K562 (cell line): ENCODE measurements at regions not wholly inside any gene's neighbourhood (a gene's known extent, or its start where the extent isn't known, plus 50 kb on each side); places are given as distances from the start of the nearest gene placed in this dataset.
A peak's percentile ranks its signal among the peaks of the same experiment; 100 is the strongest.

Source experiments
- ATAC-seq: fragments of 200-7000 bp; cut with Tn5 transposase; 3 replicates; pipeline ENCODE4 v1.9.1; 2020; ENCODE audit warnings: moderate library complexity
- BruUV-seq: library from RNA; stranded (reverse); fragments of 400-500 nt; replicated peaks from 2 replicates; lab custom pipeline; 2021; lab: Mats Ljungman, UMichigan
- CTCF ChIA-PET: fragments of 300-600 bp; formaldehyde crosslinking; extraction: SDS; loops from one replicate; lab custom pipeline; 2021; ENCODE audit warnings: low intra/inter-chr PET ratio; lab: Yijun Ruan, JAX
- POLR2A ChIA-PET: fragments of 300-600, 350-650 bp; sonication (Branson Sonifier 250); formaldehyde crosslinking; extraction: SDS; loops from one replicate; lab custom pipeline; 2021; ENCODE audit warnings: antibody characterized with exemption, inconsistent platforms; lab: Yijun Ruan, JAX
- DNase-seq, 4 experiments: peaks; one replicate each; pipeline versions ENCODE4 v3.0.0 to v3.0.0-alpha.2; 2011 to 2018; ENCODE audit warnings: low spot score in 3 of 4, mixed read lengths in 3 of 4; ENCODE audit errors: extremely low read depth in 1 of 4
- FAIRE-seq: peaks from 2 replicates; lab custom pipeline; 2011; peaks lifted over from hg19 to GRCh38; lab: Jason Lieb, UNC
- H2AFZ ChIP-seq: 2 replicates; pipeline ENCODE4 v1.6.0; 2011; ENCODE audit warnings: low read depth, low read length, control low read depth, inconsistent platforms
- H3K27ac ChIP-seq: fragments of 200-600 bp; 3 replicates; pipeline ENCODE4 v1.8.0; 2011; ENCODE audit warnings: low read depth, mild to moderate bottlenecking, control low read depth, inconsistent platforms, low read length, moderate library complexity, mixed read lengths; ENCODE audit errors: extremely low read depth
- H3K27me3 ChIP-seq, 2 experiments: fragments of 300-600 bp in 1 of 2; 2 replicates in 1 of 2; 3 replicates in 1 of 2; pipeline versions ENCODE4 v1.6.0 to v1.8.0; 2011; ENCODE audit warnings: inconsistent platforms in 2 of 2, low read length in 2 of 2, mild to moderate bottlenecking in 1 of 2, mixed read lengths in 1 of 2, moderate library complexity in 1 of 2; ENCODE audit not compliant: control insufficient read depth in 2 of 2, insufficient read depth in 2 of 2
- H3K36me3 ChIP-seq: fragments of 300-600 bp; 3 replicates; pipeline ENCODE4 v1.8.0; 2011; ENCODE audit warnings: mild to moderate bottlenecking, low read length, inconsistent platforms; ENCODE audit not compliant: control insufficient read depth, insufficient read depth
- H3K4me1 ChIP-seq, 2 experiments: fragments of 200-600 bp in 1 of 2; replicated peaks in 1 of 2; 2 replicates in 1 of 2; 3 replicates in 1 of 2; pipeline versions ENCODE4 v1.5.1 to v1.8.0; 2011; ENCODE audit warnings: inconsistent platforms in 2 of 2, low read length in 2 of 2, mild to moderate bottlenecking in 1 of 2, mixed read lengths in 1 of 2, moderate library complexity in 1 of 2; ENCODE audit not compliant: control insufficient read depth in 2 of 2, insufficient read depth in 2 of 2
- H3K4me2 ChIP-seq: 2 replicates; pipeline ENCODE4 v1.6.1; 2011; ENCODE audit warnings: low read length, control low read depth, inconsistent platforms, mixed read lengths; ENCODE audit not compliant: insufficient read depth
- H3K4me3 ChIP-seq: fragments of 200-600 bp; sonication (generic), shearing (Covaris generic); 2 replicates; pipeline ENCODE4 v1.5.1; 2016; ENCODE audit warnings: control low read depth, inconsistent platforms
- H3K79me2 ChIP-seq: fragments of 200-600 bp; 3 replicates; pipeline ENCODE4 v1.8.0; 2011; ENCODE audit warnings: low read length, inconsistent platforms; ENCODE audit not compliant: control insufficient read depth, insufficient read depth
- H3K9ac ChIP-seq, 2 experiments: 2 replicates each; pipeline versions ENCODE4 v1.6.0 to v1.6.1; 2011; ENCODE audit warnings: low read depth in 2 of 2, low read length in 2 of 2, control low read depth in 1 of 2, inconsistent platforms in 1 of 2, mild to moderate bottlenecking in 1 of 2, mixed read lengths in 1 of 2; ENCODE audit not compliant: insufficient read depth in 1 of 2
- H3K9me1 ChIP-seq: one replicate; pipeline ENCODE4 v1.6.0; 2011; ENCODE audit warnings: inconsistent platforms, mild to moderate bottlenecking, low read length, moderate library complexity; ENCODE audit not compliant: control insufficient read depth, insufficient read depth
- H3K9me3 ChIP-seq: replicated peaks from 2 replicates; pipeline ENCODE4 v1.5.1; 2011; ENCODE audit warnings: low read depth, low read length, inconsistent platforms; ENCODE audit not compliant: control insufficient read depth, insufficient read depth
- H4K20me1 ChIP-seq: replicated peaks from 2 replicates; pipeline ENCODE4 v1.6.1; 2011; ENCODE audit warnings: low read length, inconsistent platforms, mixed read lengths; ENCODE audit not compliant: control insufficient read depth, insufficient read depth
- CEBPG ChIP-seq, 3 experiments: fragments of 200-800 bp in 1 of 3; sonication (Bioruptor generic) in 1 of 3; sonication (generic) in 1 of 3; formaldehyde crosslinking in 1 of 3; IDR thresholded peaks in 2 of 3; conservative IDR thresholded peaks in 1 of 3; 2 replicates each; pipeline versions ENCODE4 v1.6.1 to v1.8.0; 2016 to 2022; ENCODE audit warnings: missing compliant biosample characterization in 2 of 3, missing genetic modification characterization in 2 of 3, mild to moderate bottlenecking in 1 of 3, missing genetic modification reagents in 1 of 3
- EP300 ChIP-seq: IDR thresholded peaks from 2 replicates; pipeline ENCODE4 v1.6.1; 2012; ENCODE audit warnings: low read length, improper control_type of control experiment
- FOXJ3 ChIP-seq: sonication (generic); formaldehyde crosslinking; IDR thresholded peaks from 2 replicates; pipeline ENCODE4 v1.4.0; 2020; ENCODE audit warnings: mild to moderate bottlenecking, missing genetic modification reagents
- OTX1 ChIP-seq: fragments of 450-650 bp; formaldehyde crosslinking; IDR thresholded peaks from 2 replicates; pipeline ENCODE4 v1.4.0; 2022; ENCODE audit warnings: mild to moderate bottlenecking
- RFX1 ChIP-seq: fragments of 450-650 bp; IDR thresholded peaks from 2 replicates; pipeline ENCODE4 v1.6.1; 2016; ENCODE audit warnings: mild to moderate bottlenecking, moderate library complexity
- ZNF174 ChIP-seq: fragments of 250-450 bp; sonication (Bioruptor Pico); IDR thresholded peaks from 2 replicates; pipeline ENCODE4 v1.4.0; 2020; ENCODE audit warnings: mild to moderate bottlenecking
- WGBS: fragments of 100-300 bp; shearing (Covaris generic); methylation state at CpG from one replicate; pipeline ENCODE4 v1.1.6; 2016; ENCODE audit warnings: low coverage, mixed read lengths; ENCODE audit not compliant: insufficient coverage; ENCODE audit errors: missing lambda C conversion rate; 5-methylcytosine and 5-hydroxymethylcytosine counted together
- in situ Hi-C: fragments of 300-500 bp; cut with MboI; formaldehyde crosslinking; loops from 4 replicates; pipeline ENCODE4 v1.15.0; 2018; ENCODE audit warnings: inconsistent platforms, mixed read lengths
- intact Hi-C: fragments of 100-400 bp; cut with micrococcal nuclease; formaldehyde crosslinking; loops from 2 replicates; pipeline ENCODE4 v1.14.2; 2022

GRCh38 chr18:29629493-29630036 is 1413.0 kb downstream of the DSC3 start:
- no peak overlapping the region for H3K27ac ChIP-seq
- FAIRE-seq (no peak), DNase-seq (no peak), ATAC-seq (no peak)
- H3K36me3 ChIP-seq = no peaks in the 10 kb centered on the region
- H4K20me1 ChIP-seq = no peaks in the 10 kb centered on the region
- H3K79me2 ChIP-seq = no peaks in the 10 kb centered on the region
- H3K4me2 ChIP-seq = no peak overlapping the region
- no peaks in the 10 kb centered on the region for H3K9me1 ChIP-seq
- H3K4me3 ChIP-seq = no peak overlapping the region
- in situ Hi-C loops = no loop called here
- CTCF ChIA-PET = no interaction called here
- POLR2A ChIA-PET = no interaction called here
- no peaks in the 10 kb centered on the region for H3K27me3 ChIP-seq
- no peak overlapping the region for H2AFZ ChIP-seq
- no peaks in the 10 kb centered on the region; the same call in 1 of the 2 replicates for H3K9me3 ChIP-seq
- BruUV-seq = no TSS peak
- intact Hi-C loops = no loop called here
- WGBS = 0% methylated on average over 5 of the region's 5 CpGs
- H3K4me1 ChIP-seq = no peaks in the 10 kb centered on the region
- TF ChIP-seq FOXJ3 (CRISPR knock-in tag) (no peak), RFX1 (peak; percentile 16; the same call in 1 of the 2 replicates)
- no peak overlapping the region for H3K9ac ChIP-seq

DNA sequence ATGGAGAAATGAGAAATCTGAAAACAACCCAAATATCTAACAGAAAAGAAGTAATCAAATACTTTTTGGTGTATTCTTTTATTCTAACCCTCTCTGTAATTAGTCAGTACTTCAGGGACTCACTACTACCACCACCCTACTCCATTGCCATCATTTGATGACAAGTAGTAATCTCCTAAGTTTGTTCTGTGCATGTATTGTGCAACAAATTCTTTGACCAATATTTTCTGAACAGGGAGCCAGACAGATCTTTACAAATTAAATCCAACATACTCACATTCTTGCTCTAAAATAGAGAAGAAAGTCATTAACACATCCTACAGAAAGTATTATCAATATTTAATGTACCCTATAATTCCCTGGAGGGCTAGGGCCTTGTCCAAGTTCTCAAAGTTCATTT is 1416.4 kb downstream of the DSC3 start:
- TF ChIP-seq OTX1 (CRISPR knock-in tag) (no peak), ZNF174 (CRISPR knock-in tag) (no peak), EP300 (no peak), CEBPG (CRISPR knock-in tag; IDR thresholded peaks at IDR 0.05) (no peak), CEBPG (tag; conservative IDR thresholded peaks at IDR 0.05 in 1 of 2, IDR thresholded peaks at IDR 0.05 in 1 of 2) (0 out of 4 replicates have a peak, but pooled peaks of 1 of the 2 experiments have one; percentile 37)
- TF ChIP-seq, all 486 proteins: peak for 1
- no TSS peak for BruUV-seq
- DNase-seq = no peak
- no peaks in the 10 kb centered on the region for H3K79me2 ChIP-seq
- intact Hi-C loops (no loop called here), in situ Hi-C loops (no loop called here)
- no peaks in the 10 kb centered on the region for H3K27me3 ChIP-seq
- no peaks in the 10 kb centered on the region for H3K4me1 ChIP-seq
- H3K9ac ChIP-seq = no peak overlapping the region
- no peak for FAIRE-seq
- no peaks in the 10 kb centered on the region; the same call in 1 of the 2 replicates for H3K9me3 ChIP-seq
- H3K4me2 ChIP-seq = no peak overlapping the region
- no peak for ATAC-seq
- no peaks in the 10 kb centered on the region for H4K20me1 ChIP-seq
- CTCF ChIA-PET = no interaction called here
- H3K27ac ChIP-seq = no peak overlapping the region
- H3K9me1 ChIP-seq = no peaks in the 10 kb centered on the region
- no peaks in the 10 kb centered on the region for H3K36me3 ChIP-seq
- no peak overlapping the region for H2AFZ ChIP-seq
- POLR2A ChIA-PET = no interaction called here
- H3K4me3 ChIP-seq = no peak overlapping the region
